Stomach (tissue), 4 donors: ENCODE measurements at regions not wholly inside any gene's neighbourhood (a gene's known extent, or its start where the extent isn't known, plus 50 kb on each side); places are given as distances from the start of the nearest gene placed in this dataset.

Source experiments
- CTCF ChIP-seq, 7 experiments: fragments of 450-650 bp in 4 of 7; fragments of 200-600 bp in 3 of 7; sonication (generic) in 3 of 7; IDR thresholded peaks; one replicate each; pipeline ENCODE4 v1.5.1; 2016 to 2019; ENCODE audit warnings: antibody characterized with exemption in 7 of 7, control low read depth in 2 of 7, mild to moderate bottlenecking in 1 of 7
- EP300 ChIP-seq: sonication (generic); formaldehyde crosslinking; IDR thresholded peaks from one replicate; pipeline ENCODE4 v1.6.1; 2017; ENCODE audit warnings: antibody characterized with exemption

GRCh38 chr5:74556006-74556405 is 84.5 kb downstream of the ENC1 start:
- TF ChIP-seq CTCF (IDR thresholded peaks at IDR 0.05) (no peak), EP300 (no peak)
